ENCODE measurements at regions not wholly inside any gene's neighbourhood (a gene's known extent, or its start where the extent isn't known, plus 50 kb on each side); places are given as distances from the start of the nearest gene placed in this dataset.
A peak's percentile ranks its signal among the peaks of the same experiment; 100 is the strongest.

DNA sequence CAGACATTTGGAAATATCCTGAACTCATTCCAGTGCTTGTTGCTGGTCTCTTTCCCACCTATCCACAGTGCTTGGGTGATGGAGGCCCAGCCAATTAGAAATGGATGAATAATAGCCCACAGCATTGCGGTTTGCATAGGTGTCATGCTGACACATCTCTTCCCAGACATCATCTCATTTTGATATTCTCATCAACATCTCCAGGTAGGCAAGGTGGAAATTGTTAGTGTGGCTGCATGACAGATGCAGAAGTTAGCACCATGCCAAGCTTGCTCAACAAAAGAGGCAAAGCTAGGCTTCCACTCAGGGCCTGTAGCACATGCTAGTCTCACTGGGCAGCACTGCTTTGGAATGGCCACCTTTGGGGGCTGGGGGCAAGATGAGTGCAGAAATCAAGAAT, 1118.9 kb downstream of the VRK1 start:
- no peak for DNase-seq

DNA sequence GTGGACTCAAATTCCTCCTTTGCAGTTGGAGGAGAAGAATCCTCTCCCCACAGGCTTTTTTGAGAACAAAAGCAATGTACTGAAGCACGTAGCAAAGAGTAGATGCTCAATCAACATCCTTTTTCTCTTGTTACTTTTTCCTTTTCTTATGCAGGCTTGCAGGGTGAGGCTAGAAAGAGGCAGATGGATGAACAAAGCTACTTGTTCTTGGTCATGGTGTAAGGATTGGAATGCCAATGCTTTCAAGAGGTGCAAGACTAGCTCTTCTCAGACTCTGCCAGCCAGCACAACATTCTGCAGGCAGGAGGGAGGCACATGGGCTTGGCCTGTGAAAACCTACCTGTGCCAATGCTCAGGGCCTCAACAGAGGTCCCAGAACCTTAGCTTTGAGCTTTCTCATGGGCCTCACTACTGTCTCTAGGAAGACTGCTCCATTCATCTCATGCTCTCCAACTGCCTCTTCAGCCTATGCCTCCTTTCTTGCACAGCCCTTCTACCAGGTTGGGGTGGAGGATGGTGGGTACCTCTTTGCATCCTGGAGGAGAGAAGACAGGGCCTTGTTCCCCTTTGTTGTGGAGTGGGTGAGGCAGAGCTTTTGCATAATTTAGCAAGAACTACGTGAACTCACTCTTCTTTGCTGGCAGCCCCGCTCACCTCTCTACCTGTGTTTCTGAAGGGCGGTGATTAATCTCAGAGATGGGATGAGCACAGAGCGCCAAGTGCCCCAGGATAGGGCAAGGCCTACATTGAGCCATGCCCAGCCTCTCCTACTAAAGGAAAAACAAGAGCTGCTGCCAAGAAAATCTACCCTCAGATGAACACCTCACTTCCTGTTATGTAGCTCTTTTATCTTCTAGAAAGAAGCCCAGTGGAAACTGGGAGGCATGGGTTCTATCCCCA, 1119.7 kb downstream of the VRK1 start:
- no peak for DNase-seq

DNA sequence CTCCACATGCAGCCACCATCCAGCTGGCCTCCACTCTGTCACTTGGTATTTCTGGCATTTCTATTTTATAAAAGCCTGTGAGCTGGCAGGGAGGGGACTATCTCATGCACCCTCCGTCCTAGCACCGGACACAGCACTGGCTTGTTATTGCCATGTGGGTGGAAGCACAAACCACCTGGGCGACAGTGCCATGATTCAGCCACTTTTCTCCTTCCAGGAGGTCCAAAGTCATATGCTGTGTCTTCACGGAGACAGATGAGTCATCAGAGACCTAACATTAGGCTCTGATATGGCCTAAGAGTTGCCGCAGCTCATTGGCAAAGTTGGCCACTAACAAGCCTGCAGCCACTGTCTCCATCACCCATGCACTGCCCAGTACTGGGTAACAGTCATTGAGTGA, 1123.0 kb downstream of the VRK1 start:
- no peak for DNase-seq

GRCh38 chr14:97921296-97921695, 1124.1 kb downstream of the VRK1 start:
- no peak for DNase-seq

GRCh38 chr14:97924922-97925613, 1127.9 kb downstream of the VRK1 start:
- no peak for DNase-seq

GRCh38 chr14:97930166-97930565, 1133.0 kb downstream of the VRK1 start:
- no peak for DNase-seq

- DNase-seq: no peak
Observed at GRCh38 chr14:97931273-97931672, 1134.1 kb downstream of the VRK1 start.

DNA sequence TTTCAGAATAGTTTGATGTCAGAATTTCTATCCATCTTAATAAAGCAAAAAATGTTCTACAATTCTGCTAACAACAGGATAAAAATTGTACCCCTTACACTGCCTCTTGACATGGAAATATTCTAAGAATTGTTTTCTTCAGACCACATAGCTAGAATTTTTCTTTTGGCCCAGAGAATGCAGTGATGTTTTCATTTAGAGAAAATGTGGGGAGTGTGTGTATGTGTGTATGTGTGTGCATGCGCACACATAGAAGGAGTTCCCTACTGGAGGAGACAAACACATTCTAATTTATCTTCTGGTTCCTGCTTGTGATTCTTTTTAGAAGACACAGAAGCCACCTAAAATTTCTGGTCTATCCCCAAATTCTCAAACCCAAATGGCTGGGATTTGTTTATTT, 1145.7 kb downstream of the VRK1 start:
- DNase-seq: no peak

DNA sequence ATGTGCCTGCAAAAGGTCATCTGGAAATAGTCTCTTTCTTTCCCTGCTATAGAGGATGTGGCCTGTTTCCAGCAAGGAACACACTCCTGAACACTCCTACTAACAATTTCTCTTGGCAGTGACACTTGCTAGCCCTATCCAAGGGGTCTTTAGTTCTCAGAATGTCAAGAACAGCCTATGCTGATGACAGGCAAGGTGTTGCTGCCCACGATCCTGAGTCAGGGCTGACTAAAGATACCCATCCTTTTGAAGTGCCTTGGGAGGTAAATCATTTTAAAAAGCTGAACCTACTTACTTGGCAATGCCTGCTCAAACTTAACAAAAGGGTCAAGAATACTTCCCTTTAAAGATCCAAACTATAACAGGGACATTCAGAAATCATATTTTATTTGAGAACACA, 1146.4 kb downstream of the VRK1 start:
- no peak for DNase-seq

GRCh38 chr14:97944380-97944779, 1147.2 kb downstream of the VRK1 start:
- no peak for DNase-seq

GRCh38 chr14:97945631-97946030, 1148.4 kb downstream of the VRK1 start:
- DNase-seq: no peak

DNA sequence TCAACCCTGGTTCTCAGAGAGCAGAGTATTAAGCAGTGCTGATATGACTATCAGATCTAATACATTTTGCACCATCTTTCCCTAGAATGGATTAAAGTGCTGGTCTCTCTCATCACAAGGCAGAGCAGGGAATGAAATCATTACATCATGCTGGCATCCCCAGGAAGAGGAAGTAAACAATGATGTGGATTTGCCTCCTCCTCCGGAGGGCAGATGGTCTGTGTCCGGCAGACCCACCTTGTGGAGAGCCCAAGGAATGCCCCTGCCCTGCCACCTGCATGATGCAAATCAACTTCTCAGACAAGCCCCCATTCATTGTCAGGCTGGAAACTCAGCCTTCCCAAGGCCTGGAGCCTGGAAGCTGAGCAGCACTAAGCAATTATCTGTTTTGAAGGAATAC, 1149.1 kb downstream of the VRK1 start:
- DNase-seq: no peak

- DNase-seq: no peak
Observed at GRCh38 chr14:97946641-97947040, 1149.5 kb downstream of the VRK1 start.

GRCh38 chr14:97948841-97949240, 1151.7 kb downstream of the VRK1 start:
- no peak for DNase-seq

DNA sequence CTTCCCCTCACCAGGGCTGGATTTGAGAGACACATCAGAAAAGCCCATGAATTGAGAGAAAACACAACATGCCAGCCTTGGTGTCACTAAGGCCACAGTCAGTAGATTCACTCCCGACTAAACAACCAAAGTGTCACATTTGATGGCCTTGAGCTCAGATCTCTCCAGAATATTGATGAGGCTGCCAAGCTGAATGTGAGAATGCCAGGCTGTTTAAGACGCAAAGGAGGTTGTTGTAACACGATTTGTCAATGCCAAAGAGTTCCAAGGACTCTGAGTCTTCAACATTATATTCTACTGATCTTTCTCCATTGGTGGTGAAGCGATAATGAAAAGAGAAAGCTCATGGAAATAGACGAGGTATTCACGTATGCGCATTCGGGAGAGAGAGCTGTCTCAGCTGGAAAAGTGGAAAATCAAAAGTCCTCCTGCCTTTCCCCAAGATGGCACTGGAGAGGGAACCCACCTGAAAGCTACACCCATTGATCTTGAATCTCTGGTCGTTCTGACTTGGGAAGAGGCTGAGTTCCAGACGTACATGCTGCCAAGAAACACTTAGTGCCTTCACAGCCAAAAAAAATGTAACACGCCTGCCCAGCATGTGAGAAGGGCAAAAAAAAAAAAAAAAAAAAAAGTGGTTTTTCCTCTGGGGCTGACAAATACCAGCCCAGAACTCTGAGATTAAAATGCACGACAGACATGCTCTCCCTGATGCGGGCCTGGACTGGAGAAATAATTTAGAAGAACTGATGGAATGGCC, 1159.6 kb downstream of the VRK1 start:
- DNase-seq: no peak

DNA sequence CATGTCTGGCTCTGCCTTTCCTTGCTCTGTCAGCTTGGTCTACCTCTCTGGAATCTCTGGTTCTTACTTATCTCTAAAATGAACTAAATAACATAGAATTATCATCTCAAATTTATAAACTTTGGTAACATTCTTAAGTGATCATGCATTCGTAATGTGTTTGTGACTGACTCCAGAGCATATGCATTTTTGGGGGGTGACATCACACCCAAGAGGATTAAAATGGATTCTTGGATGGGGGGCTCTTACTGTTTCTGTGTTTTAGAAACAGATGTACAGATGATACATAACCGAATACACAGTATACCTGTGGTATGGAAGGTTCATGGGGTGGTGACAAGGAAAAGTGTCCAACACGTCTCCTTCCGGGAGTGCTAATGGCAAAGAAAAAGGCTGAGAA, 1162.1 kb downstream of the VRK1 start:
- no peak for DNase-seq

DNA sequence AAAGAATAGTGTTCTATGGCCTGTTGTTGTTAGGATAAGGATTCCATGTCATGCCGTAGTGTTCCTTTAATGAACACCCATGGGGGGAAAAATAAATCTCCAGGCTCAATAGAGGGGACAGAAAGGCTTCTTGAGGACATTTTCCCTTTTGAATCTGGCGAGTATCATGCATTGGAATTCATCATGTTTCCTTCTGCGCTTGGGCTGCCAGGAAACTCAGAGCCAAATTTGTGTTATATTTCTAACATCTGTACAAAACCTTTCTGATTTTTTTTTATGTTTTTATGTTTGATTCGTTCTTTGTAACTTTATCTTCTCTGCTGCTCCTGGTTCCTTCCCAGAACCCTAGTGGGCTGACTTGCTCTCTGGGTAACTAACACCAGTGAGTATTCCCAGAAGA, 1163.3 kb downstream of the VRK1 start:
- DNase-seq: no peak

GRCh38 chr14:97970222-97970621, 1173.0 kb downstream of the VRK1 start:
- DNase-seq: no peak

DNA sequence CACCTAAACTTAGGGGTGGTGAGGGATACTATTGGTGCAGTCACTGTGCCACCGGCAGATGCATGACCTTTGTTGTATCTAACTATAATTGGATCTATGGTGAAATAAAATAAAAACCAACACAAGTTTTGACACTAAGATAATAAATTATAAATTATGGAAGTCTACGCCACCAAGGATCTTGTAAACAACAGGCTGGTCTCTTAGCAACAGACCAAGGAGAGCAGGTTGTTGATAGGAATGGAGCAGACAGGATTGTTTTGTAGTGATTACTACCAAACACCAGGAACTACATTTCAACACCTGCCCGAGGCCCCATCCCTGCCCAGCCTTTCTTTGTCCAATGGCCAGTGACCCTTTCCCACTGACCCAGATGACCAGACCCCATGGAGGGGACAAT, 1178.0 kb downstream of the VRK1 start:
- no peak for DNase-seq

DNA sequence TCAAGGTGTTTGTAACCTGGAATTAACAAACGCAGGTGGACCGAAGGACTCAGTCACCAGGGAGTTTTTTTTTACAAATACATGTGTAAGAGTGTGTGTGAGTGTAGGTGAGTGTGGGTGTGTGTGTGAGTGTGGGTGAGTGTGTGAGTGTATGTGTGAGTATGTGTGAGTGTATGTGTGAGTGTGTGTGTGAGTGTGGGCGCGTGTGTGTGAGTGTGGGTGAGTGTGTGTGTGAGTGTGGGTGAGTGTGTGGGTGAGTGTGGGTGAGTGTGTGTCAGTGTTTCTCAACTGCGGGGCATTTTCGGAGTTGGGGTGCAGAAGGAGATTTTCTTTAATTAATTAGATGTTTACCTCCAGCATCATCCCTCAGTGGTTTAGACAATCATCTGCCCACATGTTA, 1178.8 kb downstream of the VRK1 start:
- no peak for DNase-seq

DNA sequence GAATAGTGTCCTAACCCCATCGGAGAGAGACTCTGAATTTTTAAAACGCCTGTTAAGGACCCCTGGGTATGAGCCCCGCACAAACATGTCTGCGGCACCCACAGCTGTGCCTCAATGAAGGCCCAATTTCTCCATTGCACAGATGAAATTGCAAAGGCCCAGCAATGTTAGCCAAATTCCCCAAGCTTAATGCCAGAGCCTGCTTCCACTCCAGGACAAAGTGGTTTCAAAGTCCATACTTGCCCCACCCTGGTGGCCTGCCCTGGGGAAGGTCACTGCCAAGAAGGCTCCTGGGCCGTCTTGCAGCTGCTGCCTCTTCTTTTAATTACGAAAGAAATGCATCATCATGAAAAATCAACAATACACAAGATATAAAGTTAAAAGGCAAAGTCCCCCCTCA, 1179.7 kb downstream of the VRK1 start:
- DNase-seq: no peak

DNA sequence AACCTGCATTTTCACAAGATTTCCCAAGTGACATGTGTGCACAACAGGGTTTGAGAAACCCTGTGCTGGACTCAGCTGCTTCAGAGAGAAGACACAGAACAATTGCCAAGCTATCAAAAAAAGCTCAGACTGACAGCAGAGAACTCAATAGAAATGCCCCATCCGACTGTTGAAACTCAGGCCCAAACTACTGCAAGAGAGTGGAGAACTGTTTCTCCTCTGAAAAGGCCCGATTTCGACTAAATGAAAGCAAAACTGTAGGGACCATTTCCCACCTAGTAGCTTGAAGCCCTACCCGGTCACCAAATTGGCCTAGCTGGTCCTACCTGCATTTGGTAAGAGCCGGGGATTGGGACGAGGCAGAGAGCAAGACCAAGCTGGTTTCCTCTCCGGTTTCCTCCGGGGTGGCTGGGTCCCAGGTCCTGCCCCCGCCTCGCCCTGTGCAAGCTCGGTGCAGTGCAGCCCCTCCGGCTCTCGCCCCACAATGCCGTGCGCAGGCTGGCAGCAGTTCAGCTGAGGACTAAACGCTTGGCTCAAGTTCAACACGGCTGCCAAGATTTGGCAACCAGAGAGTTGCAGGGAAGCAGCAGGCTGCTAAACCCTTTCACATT, 1180.6 kb downstream of the VRK1 start:
- DNase-seq: peak; percentile 14 to 62

DNA sequence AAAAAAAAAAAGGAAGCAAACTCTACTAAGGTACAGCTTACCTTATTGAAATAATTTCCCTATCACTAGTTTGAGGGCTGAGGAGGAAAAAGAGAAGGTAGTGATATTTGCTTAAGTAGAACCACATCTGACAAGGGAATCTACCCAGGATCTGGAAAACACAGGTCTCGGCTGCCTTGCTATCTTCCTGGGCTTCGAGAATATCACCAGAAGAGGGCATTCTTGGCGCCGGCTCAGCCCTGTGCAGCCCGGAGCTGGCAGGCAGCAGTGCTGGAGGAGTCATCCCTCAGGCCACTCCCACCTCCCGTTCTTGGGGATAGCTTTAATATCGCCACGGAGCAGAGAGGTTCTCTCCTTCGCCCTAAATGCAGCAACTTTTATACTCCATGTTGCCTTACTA, 1181.2 kb downstream of the VRK1 start:
- DNase-seq: peak; percentile 23 to 54

Data from SHP77 (cell line).